ENCODE measurements at regions not wholly inside any gene's neighbourhood (a gene's known extent, or its start where the extent isn't known, plus 50 kb on each side); places are given as distances from the start of the nearest gene placed in this dataset.
"Not testable (repeated sequence)": the region's sequence is repeated elsewhere in the genome, so short reads cannot be mapped to it uniquely, and the experiment has no call there.

- TF ChIP-seq, protein P1, sequence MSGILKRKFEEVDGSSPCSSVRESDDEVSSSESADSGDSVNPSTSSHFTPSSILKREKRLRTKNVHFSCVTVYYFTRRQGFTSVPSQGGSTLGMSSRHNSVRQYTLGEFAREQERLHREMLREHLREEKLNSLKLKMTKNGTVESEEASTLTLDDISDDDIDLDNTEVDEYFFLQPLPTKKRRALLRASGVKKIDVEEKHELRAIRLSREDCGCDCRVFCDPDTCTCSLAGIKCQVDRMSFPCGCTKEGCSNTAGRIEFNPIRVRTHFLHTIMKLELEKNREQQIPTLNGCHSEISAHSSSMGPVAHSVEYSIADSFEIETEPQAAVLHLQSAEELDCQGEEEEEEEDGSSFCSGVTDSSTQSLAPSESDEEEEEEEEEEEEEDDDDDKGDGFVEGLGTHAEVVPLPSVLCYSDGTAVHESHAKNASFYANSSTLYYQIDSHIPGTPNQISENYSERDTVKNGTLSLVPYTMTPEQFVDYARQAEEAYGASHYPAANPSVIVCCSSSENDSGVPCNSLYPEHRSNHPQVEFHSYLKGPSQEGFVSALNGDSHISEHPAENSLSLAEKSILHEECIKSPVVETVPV (CRISPR knock-in tag; IDR thresholded peaks at IDR 0.05), result no peak
- TF ChIP-seq ZFP3 (CRISPR knock-in tag; IDR thresholded peaks at IDR 0.05) (no peak), ZC3H10 (CRISPR knock-in tag; IDR thresholded peaks at IDR 0.05) (no peak)
- ATAC-seq, result no peak
These were observed 112.8 kb upstream of the CARD11 start for GRCh38 chr7:3156508-3156907.

DNA sequence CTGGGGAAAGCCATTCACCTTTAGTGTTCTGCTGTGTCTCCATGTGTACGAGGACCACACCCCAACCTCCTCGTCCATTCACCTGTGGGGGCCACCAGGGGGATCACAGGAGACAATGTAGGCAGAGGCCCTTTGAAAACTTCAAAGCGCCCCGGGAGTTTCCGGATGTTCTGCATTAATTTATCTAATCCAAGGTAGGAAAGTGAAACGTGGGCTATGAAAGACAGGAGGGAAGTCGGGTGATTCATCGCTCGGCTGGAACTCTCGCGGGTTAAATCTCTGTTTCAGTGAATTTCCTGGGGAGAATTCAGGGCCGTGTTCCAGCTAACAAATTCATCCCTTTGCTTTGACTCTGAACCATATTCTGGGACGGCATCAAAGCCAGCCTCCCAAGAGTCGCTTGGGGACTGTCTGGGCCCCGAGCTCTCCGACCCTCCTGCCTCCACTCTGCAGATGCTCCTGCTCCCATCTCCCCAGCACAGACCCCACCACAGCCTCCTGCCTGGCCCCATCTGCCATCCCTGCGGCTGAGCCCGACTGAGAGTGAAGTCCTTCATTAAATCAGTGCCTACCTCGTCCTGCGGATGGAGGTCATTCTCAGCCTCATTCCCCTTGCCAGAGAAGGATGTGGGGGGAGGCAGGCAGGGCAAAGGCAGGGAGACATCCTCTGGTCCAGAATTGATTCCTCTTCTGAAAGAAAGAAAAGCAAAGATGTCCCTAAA is 114.1 kb upstream of the CARD11 start:
- TF ChIP-seq ZNF70 (CRISPR knock-in tag; IDR thresholded peaks at IDR 0.05) (no peak), ISL1 (CRISPR knock-in tag; IDR thresholded peaks at IDR 0.05) (no peak), ESRRG (CRISPR knock-in tag; IDR thresholded peaks at IDR 0.05) (no peak), GLIS3 (CRISPR knock-in tag; IDR thresholded peaks at IDR 0.05) (no peak)
- TF ChIP-seq, protein P2, sequence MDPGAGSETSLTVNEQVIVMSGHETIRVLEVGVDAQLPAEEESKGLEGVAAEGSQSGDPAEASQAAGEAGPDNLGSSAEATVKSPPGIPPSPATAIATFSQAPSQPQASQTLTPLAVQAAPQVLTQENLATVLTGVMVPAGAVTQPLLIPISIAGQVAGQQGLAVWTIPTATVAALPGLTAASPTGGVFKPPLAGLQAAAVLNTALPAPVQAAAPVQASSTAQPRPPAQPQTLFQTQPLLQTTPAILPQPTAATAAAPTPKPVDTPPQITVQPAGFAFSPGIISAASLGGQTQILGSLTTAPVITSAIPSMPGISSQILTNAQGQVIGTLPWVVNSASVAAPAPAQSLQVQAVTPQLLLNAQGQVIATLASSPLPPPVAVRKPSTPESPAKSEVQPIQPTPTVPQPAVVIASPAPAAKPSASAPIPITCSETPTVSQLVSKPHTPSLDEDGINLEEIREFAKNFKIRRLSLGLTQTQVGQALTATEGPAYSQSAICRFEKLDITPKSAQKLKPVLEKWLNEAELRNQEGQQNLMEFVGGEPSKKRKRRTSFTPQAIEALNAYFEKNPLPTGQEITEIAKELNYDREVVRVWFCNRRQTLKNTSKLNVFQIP (CRISPR knock-in tag; IDR thresholded peaks at IDR 0.05; ENCODE audit: borderline replicate concordance, low read depth), result no peak
- no peak for ATAC-seq

DNA sequence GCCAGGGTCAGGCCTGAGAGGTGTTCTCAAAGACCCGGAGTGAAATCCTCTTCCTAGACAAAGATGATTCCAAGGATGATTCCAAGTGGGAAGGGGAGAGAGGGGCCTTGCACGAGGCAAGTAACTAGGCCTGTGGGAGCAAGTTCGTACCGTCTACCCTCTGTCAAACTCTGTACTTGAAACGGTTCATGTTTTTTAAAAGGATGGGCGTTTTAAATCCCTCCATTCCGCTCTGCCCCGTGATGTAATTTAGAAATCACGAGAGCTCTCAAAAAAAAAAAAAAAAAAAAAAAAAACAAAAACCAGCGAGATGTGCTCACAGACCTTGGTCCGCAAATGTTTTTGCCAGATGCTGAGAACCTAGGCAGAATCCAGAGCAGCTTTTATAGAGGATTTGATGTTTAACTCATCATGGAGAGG is 114.7 kb upstream of the CARD11 start:
- TF ChIP-seq TOX (CRISPR knock-in tag; IDR thresholded peaks at IDR 0.05; ENCODE audit: borderline replicate concordance), result no peak
- no peak for ATAC-seq

DNA sequence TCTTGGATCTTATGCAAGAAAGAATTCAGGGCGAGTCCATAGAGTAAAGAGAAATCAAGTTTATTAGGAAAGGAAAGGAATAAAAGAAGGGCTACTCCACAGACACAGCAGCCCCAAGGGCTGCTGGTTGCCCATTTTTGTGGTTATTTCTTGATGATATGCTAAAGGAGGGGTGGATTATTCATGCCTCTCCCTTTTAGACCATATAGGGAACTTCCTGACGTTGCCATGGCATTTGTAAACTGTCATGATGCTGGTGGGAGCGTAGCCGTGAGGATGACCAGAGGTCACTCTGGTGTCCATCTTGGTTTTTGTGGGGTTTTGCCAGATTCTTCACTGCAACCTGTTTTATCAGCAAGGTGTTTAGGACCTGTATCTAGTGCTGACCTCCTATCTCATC is 115.4 kb upstream of the CARD11 start:
- ATAC-seq, result no peak
- no peak for TF ChIP-seq ZFP30 (CRISPR knock-in tag; IDR thresholded peaks at IDR 0.05)
- no peak for TF ChIP-seq TOX (CRISPR knock-in tag; IDR thresholded peaks at IDR 0.05; ENCODE audit: borderline replicate concordance)
- TF ChIP-seq, protein P2 (CRISPR knock-in tag; IDR thresholded peaks at IDR 0.05; ENCODE audit: borderline replicate concordance, low read depth), result no peak
- no peak for TF ChIP-seq OSR1 (CRISPR knock-in tag; IDR thresholded peaks at IDR 0.05)
- TF ChIP-seq ESRRG (CRISPR knock-in tag; IDR thresholded peaks at IDR 0.05), result no peak
- TF ChIP-seq ARNTL (CRISPR knock-in tag; IDR thresholded peaks at IDR 0.05; ENCODE audit: borderline replicate concordance, low read depth), result no peak
- TF ChIP-seq ZC3H10 (CRISPR knock-in tag; IDR thresholded peaks at IDR 0.05), result no peak

GRCh38 chr7:3159445-3159844 is 115.8 kb upstream of the CARD11 start:
- no peak for ATAC-seq
- TF ChIP-seq RARB (CRISPR knock-in tag; IDR thresholded peaks at IDR 0.05), result no peak

DNA sequence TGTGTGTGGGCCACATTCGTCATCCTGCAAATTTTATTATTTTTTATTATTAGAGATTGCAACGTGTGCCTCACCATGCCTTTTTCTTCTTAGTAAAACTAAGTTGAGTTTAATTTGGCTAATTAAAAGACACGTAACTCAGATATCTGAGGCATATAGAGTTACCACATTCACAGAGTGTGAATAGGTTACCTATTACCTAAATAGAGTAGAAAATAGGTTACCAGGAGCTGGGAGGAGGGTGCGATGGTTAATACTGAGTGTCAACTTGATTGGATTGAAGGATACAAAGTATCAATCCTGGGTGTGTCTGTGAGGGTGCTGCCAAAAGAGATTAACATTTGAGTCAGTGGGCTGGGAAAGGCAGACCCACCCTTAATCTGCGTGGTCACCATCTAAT is 116.3 kb upstream of the CARD11 start:
- not testable (repeated sequence) for ATAC-seq

DNA sequence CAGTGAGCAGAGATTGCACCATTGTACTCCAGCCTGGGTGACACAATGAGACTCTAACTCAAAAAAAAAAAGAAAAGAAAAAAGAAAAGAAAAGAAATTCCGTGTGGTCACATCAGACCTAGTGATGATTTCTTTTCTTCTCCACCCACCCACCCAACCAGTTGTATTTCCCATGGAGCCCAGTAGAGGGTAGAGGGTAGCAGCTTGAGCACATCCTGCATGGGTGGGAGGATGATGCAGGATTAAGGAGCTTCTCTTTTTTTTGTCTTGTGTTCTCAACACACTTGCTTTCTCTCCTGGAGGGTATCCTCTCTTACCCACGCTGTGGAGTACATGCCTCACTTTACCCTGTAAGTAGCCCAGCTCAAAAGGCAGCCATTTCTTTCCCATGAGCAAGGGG is 118.6 kb upstream of the CARD11 start:
- no peak for ATAC-seq
- TF ChIP-seq RARB (CRISPR knock-in tag; IDR thresholded peaks at IDR 0.05), result no peak
- no peak for TF ChIP-seq TCF4 (CRISPR knock-in tag; IDR thresholded peaks at IDR 0.05; ENCODE audit: borderline replicate concordance)
- TF ChIP-seq ZNF565 (CRISPR knock-in tag; conservative IDR thresholded peaks at IDR 0.05; ENCODE audit: low read depth), result no peak
- no peak for TF ChIP-seq GLIS3 (CRISPR knock-in tag; IDR thresholded peaks at IDR 0.05)
- no peak for TF ChIP-seq ISL1 (CRISPR knock-in tag; IDR thresholded peaks at IDR 0.05)
- TF ChIP-seq TOX (CRISPR knock-in tag; IDR thresholded peaks at IDR 0.05; ENCODE audit: borderline replicate concordance), result no peak
- TF ChIP-seq, protein P2 (CRISPR knock-in tag; IDR thresholded peaks at IDR 0.05; ENCODE audit: borderline replicate concordance, low read depth), result no peak
- TF ChIP-seq ZFP30 (CRISPR knock-in tag; IDR thresholded peaks at IDR 0.05), result no peak
- TF ChIP-seq PATZ1 (CRISPR knock-in tag; IDR thresholded peaks at IDR 0.05; ENCODE audit: borderline replicate concordance), result no peak
- TF ChIP-seq PPARA (CRISPR knock-in tag; IDR thresholded peaks at IDR 0.05; ENCODE audit: borderline replicate concordance), result no peak
- TF ChIP-seq ZC3H10 (CRISPR knock-in tag; IDR thresholded peaks at IDR 0.05), result no peak
- no peak for TF ChIP-seq CSDC2 (CRISPR knock-in tag; IDR thresholded peaks at IDR 0.05)
- TF ChIP-seq, protein P3, sequence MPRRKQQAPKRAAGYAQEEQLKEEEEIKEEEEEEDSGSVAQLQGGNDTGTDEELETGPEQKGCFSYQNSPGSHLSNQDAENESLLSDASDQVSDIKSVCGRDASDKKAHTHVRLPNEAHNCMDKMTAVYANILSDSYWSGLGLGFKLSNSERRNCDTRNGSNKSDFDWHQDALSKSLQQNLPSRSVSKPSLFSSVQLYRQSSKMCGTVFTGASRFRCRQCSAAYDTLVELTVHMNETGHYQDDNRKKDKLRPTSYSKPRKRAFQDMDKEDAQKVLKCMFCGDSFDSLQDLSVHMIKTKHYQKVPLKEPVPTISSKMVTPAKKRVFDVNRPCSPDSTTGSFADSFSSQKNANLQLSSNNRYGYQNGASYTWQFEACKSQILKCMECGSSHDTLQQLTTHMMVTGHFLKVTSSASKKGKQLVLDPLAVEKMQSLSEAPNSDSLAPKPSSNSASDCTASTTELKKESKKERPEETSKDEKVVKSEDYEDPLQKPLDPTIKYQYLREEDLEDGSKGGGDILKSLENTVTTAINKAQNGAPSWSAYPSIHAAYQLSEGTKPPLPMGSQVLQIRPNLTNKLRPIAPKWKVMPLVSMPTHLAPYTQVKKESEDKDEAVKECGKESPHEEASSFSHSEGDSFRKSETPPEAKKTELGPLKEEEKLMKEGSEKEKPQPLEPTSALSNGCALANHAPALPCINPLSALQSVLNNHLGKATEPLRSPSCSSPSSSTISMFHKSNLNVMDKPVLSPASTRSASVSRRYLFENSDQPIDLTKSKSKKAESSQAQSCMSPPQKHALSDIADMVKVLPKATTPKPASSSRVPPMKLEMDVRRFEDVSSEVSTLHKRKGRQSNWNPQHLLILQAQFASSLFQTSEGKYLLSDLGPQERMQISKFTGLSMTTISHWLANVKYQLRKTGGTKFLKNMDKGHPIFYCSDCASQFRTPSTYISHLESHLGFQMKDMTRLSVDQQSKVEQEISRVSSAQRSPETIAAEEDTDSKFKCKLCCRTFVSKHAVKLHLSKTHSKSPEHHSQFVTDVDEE (CRISPR knock-in tag; IDR thresholded peaks at IDR 0.05), result no peak

Data from SK-N-SH treated with all-trans-retinoic acid at 6 μM for 48 hours (cell line).